ENCODE measurements at regions not wholly inside any gene's neighbourhood (a gene's known extent, or its start where the extent isn't known, plus 50 kb on each side); places are given as distances from the start of the nearest gene placed in this dataset.

- Histone ChIP-seq H3K27me3 (ENCODE audit: control insufficient read depth, insufficient read depth, low read length) (no peaks in the 10 kb centered on the region), H3K36me3 (ENCODE audit: control insufficient read depth, insufficient read depth, low read length) (no peaks in the 10 kb centered on the region), H3K4me3 (ENCODE audit: low read depth, low read length) (no peak overlapping the region)
- TF ChIP-seq, protein P1, sequence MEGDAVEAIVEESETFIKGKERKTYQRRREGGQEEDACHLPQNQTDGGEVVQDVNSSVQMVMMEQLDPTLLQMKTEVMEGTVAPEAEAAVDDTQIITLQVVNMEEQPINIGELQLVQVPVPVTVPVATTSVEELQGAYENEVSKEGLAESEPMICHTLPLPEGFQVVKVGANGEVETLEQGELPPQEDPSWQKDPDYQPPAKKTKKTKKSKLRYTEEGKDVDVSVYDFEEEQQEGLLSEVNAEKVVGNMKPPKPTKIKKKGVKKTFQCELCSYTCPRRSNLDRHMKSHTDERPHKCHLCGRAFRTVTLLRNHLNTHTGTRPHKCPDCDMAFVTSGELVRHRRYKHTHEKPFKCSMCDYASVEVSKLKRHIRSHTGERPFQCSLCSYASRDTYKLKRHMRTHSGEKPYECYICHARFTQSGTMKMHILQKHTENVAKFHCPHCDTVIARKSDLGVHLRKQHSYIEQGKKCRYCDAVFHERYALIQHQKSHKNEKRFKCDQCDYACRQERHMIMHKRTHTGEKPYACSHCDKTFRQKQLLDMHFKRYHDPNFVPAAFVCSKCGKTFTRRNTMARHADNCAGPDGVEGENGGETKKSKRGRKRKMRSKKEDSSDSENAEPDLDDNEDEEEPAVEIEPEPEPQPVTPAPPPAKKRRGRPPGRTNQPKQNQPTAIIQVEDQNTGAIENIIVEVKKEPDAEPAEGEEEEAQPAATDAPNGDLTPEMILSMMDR (IDR thresholded peaks at IDR 0.05; ENCODE audit: insufficient read depth, low read depth, low read length): no peak
- DNase-seq (ENCODE audit: low read depth): no peak
- ChIA-PET POLR2A (no interaction called here), CTCF (no interaction called here)
These were observed 341.0 kb upstream of the E2F7 start for GRCh38 chr12:77406219-77406905.

DNA sequence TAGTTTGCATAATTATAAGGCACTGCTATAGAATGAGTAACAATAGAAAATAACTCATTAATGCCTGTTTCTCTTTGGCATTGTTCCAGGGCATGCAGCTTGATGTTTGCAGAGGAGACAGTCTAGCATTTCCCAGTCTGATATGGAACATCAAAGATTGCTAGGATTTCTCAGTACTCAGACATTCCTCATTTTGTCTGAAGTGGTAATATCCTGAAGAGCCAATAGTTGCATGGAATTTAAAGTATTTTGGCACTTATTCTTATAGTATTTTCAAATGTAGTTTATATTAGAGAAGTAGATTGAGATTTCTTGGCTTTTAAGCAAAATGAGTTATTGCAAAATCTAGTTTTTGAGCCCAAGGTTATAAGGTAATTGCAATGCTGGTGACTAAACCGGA is 337.3 kb upstream of the E2F7 start:
- Histone ChIP-seq H3K4me3 (ENCODE audit: low read depth, low read length) (no peak overlapping the region), H3K27me3 (ENCODE audit: control insufficient read depth, insufficient read depth, low read length) (no peaks in the 10 kb centered on the region), H3K36me3 (ENCODE audit: control insufficient read depth, insufficient read depth, low read length) (no peaks in the 10 kb centered on the region)
- ChIA-PET POLR2A (no interaction called here), CTCF (no interaction called here)
- TF ChIP-seq, protein P1 (IDR thresholded peaks at IDR 0.05; ENCODE audit: insufficient read depth, low read depth, low read length): no peak
- peak; percentile 16 for DNase-seq (ENCODE audit: low read depth)

DNA sequence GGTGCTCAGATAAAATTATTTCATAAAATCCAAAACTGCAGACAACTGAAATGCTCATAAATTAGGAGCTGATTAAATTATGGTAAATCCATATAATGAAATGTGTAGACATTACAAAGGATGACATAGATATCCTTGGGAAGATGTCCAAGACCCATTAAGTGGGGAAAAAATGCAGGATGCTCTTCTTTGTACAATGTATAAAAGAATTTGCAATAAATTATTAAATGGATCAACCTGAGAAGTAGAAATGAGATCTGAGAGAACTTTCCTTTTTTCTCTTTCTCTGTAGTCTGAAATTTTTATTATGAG is 336.4 kb upstream of the E2F7 start:
- H3K36me3 ChIP-seq (ENCODE audit: control insufficient read depth, insufficient read depth, low read length): no peaks in the 10 kb centered on the region
- H3K27me3 ChIP-seq (ENCODE audit: control insufficient read depth, insufficient read depth, low read length): no peaks in the 10 kb centered on the region
- POLR2A ChIA-PET: no interaction called here
- DNase-seq (ENCODE audit: low read depth): no peak
- H3K4me3 ChIP-seq (ENCODE audit: low read depth, low read length): no peak overlapping the region
- CTCF ChIA-PET: no interaction called here
- TF ChIP-seq, protein P1 (IDR thresholded peaks at IDR 0.05; ENCODE audit: insufficient read depth, low read depth, low read length): no peak

DNA sequence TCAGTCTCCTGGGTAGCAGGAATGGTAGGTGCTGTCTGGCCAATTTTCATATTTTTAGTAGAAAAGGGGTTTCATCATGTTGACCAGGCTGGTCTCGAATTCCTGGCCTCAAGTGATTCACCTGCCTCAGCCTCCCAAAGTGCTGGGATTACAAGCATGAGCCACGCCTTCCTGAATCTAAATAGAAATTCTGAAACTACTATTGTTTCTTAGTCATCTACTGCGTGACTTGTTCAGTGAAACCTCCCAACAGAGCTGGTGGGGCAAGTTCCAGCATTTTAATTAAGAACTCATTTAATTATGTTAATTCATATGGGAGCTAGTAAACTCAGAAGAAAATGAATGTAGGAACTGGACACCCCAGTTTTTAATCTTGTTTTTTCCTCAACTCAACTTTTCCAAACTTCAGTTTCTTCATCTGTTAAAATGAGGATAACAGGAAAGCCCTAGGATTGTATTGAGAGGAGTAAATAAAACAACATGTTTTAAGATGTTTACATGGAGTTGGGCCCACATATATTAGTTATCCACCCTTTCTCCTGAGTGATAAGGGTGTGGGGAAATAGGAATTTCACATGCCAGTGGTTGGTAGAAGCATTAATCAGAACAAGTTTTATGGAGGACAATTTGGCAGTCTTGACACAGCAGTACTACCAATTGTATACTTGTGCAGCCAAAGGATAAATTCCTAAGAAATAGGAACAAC is 335.8 kb upstream of the E2F7 start:
- H3K36me3 ChIP-seq (ENCODE audit: control insufficient read depth, insufficient read depth, low read length): no peaks in the 10 kb centered on the region
- TF ChIP-seq, protein P1 (IDR thresholded peaks at IDR 0.05; ENCODE audit: insufficient read depth, low read depth, low read length): no peak
- CTCF ChIA-PET: no interaction called here

GRCh38 chr12:77392467-77393088 is 327.2 kb upstream of the E2F7 start:
- Histone ChIP-seq H3K36me3 (ENCODE audit: control insufficient read depth, insufficient read depth, low read length) (no peaks in the 10 kb centered on the region), H3K27me3 (ENCODE audit: control insufficient read depth, insufficient read depth, low read length) (no peaks in the 10 kb centered on the region), H3K4me3 (ENCODE audit: low read depth, low read length) (no peak overlapping the region)
- TF ChIP-seq, protein P1 (IDR thresholded peaks at IDR 0.05; ENCODE audit: insufficient read depth, low read depth, low read length): no peak
- no peak for DNase-seq (ENCODE audit: low read depth)
- CTCF ChIA-PET: no interaction called here
- POLR2A ChIA-PET: interaction anchor here (0.7 kb wide), 1 partner anchor 289 kb away, joined by 3 read pairs; no protein-coding TSS in a partner anchor

More for the DNA sequence above, 335.8 kb upstream of the E2F7 start:
- Histone ChIP-seq H3K27me3 (ENCODE audit: control insufficient read depth, insufficient read depth, low read length) (no peaks in the 10 kb centered on the region), H3K4me3 (ENCODE audit: low read depth, low read length) (no peak overlapping the region)
- no peak for DNase-seq (ENCODE audit: low read depth)
- POLR2A ChIA-PET: no interaction called here
